ENCODE measurements at regions not wholly inside any gene's neighbourhood (a gene's known extent, or its start where the extent isn't known, plus 50 kb on each side); places are given as distances from the start of the nearest gene placed in this dataset.

DNA sequence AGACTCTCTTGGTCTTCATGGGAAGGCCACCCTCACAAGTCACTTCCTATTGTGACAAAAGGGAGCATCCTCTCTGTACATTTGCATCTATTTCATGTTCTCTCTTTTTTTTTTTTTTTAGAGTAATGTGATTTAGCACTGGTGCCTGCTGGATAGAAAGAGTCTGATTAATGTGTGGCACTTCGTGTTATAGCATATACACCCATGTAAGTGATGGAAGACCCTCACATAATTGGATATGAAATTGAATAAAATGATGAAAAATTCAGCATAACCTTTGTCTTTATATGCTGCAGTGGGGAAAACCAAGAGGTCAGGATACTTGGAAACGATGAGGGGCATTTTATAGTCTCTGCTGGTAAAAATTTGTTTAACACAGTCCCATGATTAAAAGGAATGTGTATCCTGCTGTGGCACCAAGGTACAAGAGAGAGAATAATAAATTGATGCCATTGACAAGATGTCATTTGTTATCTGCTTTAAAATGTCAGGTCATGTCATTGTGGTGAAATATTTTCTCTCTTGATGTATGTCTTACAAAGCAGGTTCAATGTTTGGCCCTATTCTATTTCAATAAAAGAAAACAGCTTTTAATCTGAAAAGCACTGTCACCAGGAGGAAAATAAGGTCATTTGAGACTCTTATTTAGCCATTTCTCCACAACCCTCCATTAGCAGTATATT, 1115.4 kb downstream of the STPG2 start:
- TF ChIP-seq, protein P1, sequence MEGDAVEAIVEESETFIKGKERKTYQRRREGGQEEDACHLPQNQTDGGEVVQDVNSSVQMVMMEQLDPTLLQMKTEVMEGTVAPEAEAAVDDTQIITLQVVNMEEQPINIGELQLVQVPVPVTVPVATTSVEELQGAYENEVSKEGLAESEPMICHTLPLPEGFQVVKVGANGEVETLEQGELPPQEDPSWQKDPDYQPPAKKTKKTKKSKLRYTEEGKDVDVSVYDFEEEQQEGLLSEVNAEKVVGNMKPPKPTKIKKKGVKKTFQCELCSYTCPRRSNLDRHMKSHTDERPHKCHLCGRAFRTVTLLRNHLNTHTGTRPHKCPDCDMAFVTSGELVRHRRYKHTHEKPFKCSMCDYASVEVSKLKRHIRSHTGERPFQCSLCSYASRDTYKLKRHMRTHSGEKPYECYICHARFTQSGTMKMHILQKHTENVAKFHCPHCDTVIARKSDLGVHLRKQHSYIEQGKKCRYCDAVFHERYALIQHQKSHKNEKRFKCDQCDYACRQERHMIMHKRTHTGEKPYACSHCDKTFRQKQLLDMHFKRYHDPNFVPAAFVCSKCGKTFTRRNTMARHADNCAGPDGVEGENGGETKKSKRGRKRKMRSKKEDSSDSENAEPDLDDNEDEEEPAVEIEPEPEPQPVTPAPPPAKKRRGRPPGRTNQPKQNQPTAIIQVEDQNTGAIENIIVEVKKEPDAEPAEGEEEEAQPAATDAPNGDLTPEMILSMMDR (IDR thresholded peaks at IDR 0.05): no peak
- TF ChIP-seq POLR2A (IDR thresholded peaks at IDR 0.05): no peak
